Pancreas (tissue), 10 donors: ENCODE measurements at regions not wholly inside any gene's neighbourhood (a gene's known extent, or its start where the extent isn't known, plus 50 kb on each side); places are given as distances from the start of the nearest gene placed in this dataset.

Source experiments
- ATAC-seq, 4 donors: fragments of 200-7000 bp; cut with Tn5 transposase; one replicate each; pipeline versions ENCODE4 v1.8.0 to v1.9.1; 2020; ENCODE audit warnings: mild to moderate bottlenecking in 4 of 4, moderate library complexity in 4 of 4
- DNase-seq, 6 donors: peaks; one replicate each; pipeline ENCODE4 v3.0.0-alpha.2; 2020
- FAIRE-seq: peaks from 2 replicates; lab custom pipeline; 2012; peaks lifted over from hg19 to GRCh38; lab: Jason Lieb, UNC
- H3K27ac ChIP-seq, 4 donors: fragments of 200-600 bp; sonication (generic); 1 replicate in 3 of 4; 2 replicates in 1 of 4; pipeline versions ENCODE4 v1.5.0 to v1.8.0; 2020
- H3K27me3 ChIP-seq, 4 donors: fragments of 200-600 bp; one replicate each; pipeline ENCODE4 v1.8.0; 2021
- H3K36me3 ChIP-seq, 3 donors: fragments of 200-600 bp; sonication (generic) in 1 of 3; one replicate each; pipeline versions ENCODE4 v1.5.0 to v1.8.0; 2020 to 2021
- H3K4me1 ChIP-seq, 3 donors: fragments of 200-600 bp; one replicate each; pipeline ENCODE4 v1.8.0; 2021
- H3K4me3 ChIP-seq, 4 donors: fragments of 200-600 bp; sonication (generic) in 2 of 4; one replicate each; pipeline versions ENCODE4 v1.5.0 to v1.8.0; 2020 to 2021
- H3K9me3 ChIP-seq, 4 donors: fragments of 200-600 bp; one replicate each; pipeline ENCODE4 v1.8.0; 2021
- CTCF ChIP-seq, 4 donors: fragments of 200-600 bp; sonication (generic) in 3 of 4; IDR thresholded peaks; one replicate each; pipeline versions ENCODE4 v1.5.0 to v1.8.0; 2021; ENCODE audit warnings: antibody characterized with exemption in 4 of 4
- WGBS, 2 donors: extraction: QIAGEN DNeasy Blood & Tissue Kit; methylation state at CpG; one replicate each; pipeline ENCODE4 v1.1.7; 2013; 5-methylcytosine and 5-hydroxymethylcytosine counted together
- intact Hi-C, 3 donors: fragments of 100-400 bp; cut with DNase I; formaldehyde crosslinking; loops; one replicate each; pipeline versions ENCODE4 v1.11.1 to v1.14.2; 2022
- donor health status: healthy with polysubstance abuse.
- donor health status: DM: no; HTN: no; CAD: no; lungs with moderate emphysema.
- donor health status: DM: no; HTN: no; CAD: no.
- donor health status: control.
- donor health status: control.
- donor health status: Bipolar disorder and iron deficiency.
- donor health status: DM: yes; HTN: yes; CAD: no.
- donor health status: DM: no; HTN: no; CAD: no.
- donor health status: DM: no; HTN: no; CAD: no.
- donor health status: DM: yes; HTN: yes; CAD: no.

- no peak for TF ChIP-seq CTCF (IDR thresholded peaks at IDR 0.05)
- no peaks in the 10 kb centered on the region for H3K4me1 ChIP-seq
- DNase-seq (no peak), ATAC-seq (peak in 3 of 4 donors; percentile 38 to 69 (median 42)), FAIRE-seq (no peak)
- H3K36me3 ChIP-seq: no peaks in the 10 kb centered on the region
- WGBS, 2 donors: 41 to 49% methylated on average over 5 of the region's 5 CpGs
- no peak overlapping the region for H3K4me3 ChIP-seq
- H3K9me3 ChIP-seq: no peaks in the 10 kb centered on the region
- H3K27ac ChIP-seq: no peak overlapping the region
- H3K27me3 ChIP-seq: no peaks in the 10 kb centered on the region
- intact Hi-C loops: no loop called here
Observed at GRCh38 chr20:18904624-18905023, 91.0 kb downstream of the SCP2D1 start.

GRCh38 chr20:18906046-18906445, 92.5 kb downstream of the SCP2D1 start:
- WGBS, 2 donors: 25 to 36% methylated on average over 2 of the region's 2 CpGs
- ATAC-seq: no peak
- H3K27ac ChIP-seq: no peak overlapping the region

GRCh38 chr20:18907353-18907752, 93.8 kb downstream of the SCP2D1 start:
- Histone ChIP-seq H3K4me3 (no peak overlapping the region), H3K27ac (no peak overlapping the region), H3K9me3 (no peaks in the 10 kb centered on the region), H3K4me1 (peaks cover 0 to 3% (median 0%) of the 10 kb centered on the region in 3 donors), H3K27me3 (no peaks in the 10 kb centered on the region), H3K36me3 (no peaks in the 10 kb centered on the region)
- no peak for TF ChIP-seq CTCF (IDR thresholded peaks at IDR 0.05)
- 77 to 79% methylated on average over 6 of the region's 6 CpGs for WGBS, 2 donors
- no peak for DNase-seq
- no peak for ATAC-seq
- FAIRE-seq: no peak
- intact Hi-C loops: no loop called here

More at GRCh38 chr20:18906046-18906445, 92.5 kb downstream of the SCP2D1 start:
- TF ChIP-seq CTCF (IDR thresholded peaks at IDR 0.05): no peak
- Histone ChIP-seq H3K27me3 (no peaks in the 10 kb centered on the region), H3K4me1 (no peaks in the 10 kb centered on the region), H3K9me3 (no peaks in the 10 kb centered on the region), H3K36me3 (no peaks in the 10 kb centered on the region), H3K4me3 (no peak overlapping the region)
- DNase-seq (no peak), FAIRE-seq (no peak)
- intact Hi-C loops: no loop called here

GRCh38 chr20:18908109-18908508, 94.5 kb downstream of the SCP2D1 start:
- intact Hi-C loops: no loop called here
- Histone ChIP-seq H3K4me3 (no peak overlapping the region), H3K27me3 (no peaks in the 10 kb centered on the region), H3K9me3 (no peaks in the 10 kb centered on the region), H3K4me1 (peaks cover 0 to 3% (median 0%) of the 10 kb centered on the region in 3 donors), H3K36me3 (no peaks in the 10 kb centered on the region), H3K27ac (no peak overlapping the region)
- FAIRE-seq (no peak), DNase-seq (no peak), ATAC-seq (no peak)
- TF ChIP-seq CTCF (IDR thresholded peaks at IDR 0.05): no peak
- 40 to 50% methylated on average over 3 of the region's 3 CpGs for WGBS, 2 donors

- peaks cover 0 to 3% (median 0%) of the 10 kb centered on the region in 3 donors for H3K4me1 ChIP-seq
- no peaks in the 10 kb centered on the region for H3K9me3 ChIP-seq
- intact Hi-C loops: no loop called here
- no peaks in the 10 kb centered on the region for H3K27me3 ChIP-seq
- ATAC-seq (no peak), DNase-seq (no peak), FAIRE-seq (no peak)
- no peaks in the 10 kb centered on the region for H3K36me3 ChIP-seq
- TF ChIP-seq CTCF (IDR thresholded peaks at IDR 0.05): no peak
- H3K4me3 ChIP-seq: no peak overlapping the region
- no peak overlapping the region for H3K27ac ChIP-seq
Observed at GRCh38 chr20:18909254-18909653, 95.7 kb downstream of the SCP2D1 start.
